CD4-positive, alpha-beta T cell treated with Interleukin-10 for 1 hour (primary cell): ENCODE measurements at regions not wholly inside any gene's neighbourhood (a gene's known extent, or its start where the extent isn't known, plus 50 kb on each side); places are given as distances from the start of the nearest gene placed in this dataset.

Experiments used
- DNase-seq: peaks from one replicate; pipeline ENCODE4 v3.0.0-alpha.2; 2020

DNA sequence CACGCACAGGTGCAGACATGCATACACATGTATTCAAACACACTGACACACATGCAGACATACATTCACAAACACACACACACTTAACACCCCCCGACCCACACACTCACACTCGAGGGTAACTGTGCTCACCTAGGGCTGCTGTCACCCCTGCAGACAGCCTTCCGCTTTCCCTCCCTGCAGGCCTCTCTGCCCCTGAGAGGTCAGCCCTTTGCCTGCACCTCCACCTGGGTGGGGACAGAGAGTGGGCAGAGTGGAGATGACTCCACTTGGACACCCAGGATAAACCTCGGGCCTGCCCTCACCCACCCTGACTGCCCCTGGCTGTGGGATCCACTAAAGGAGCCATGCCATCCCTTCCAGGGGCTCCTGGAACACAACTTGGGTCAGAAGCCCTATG lies 264.3 kb downstream of the PTPRU start:
- no peak for DNase-seq

DNA sequence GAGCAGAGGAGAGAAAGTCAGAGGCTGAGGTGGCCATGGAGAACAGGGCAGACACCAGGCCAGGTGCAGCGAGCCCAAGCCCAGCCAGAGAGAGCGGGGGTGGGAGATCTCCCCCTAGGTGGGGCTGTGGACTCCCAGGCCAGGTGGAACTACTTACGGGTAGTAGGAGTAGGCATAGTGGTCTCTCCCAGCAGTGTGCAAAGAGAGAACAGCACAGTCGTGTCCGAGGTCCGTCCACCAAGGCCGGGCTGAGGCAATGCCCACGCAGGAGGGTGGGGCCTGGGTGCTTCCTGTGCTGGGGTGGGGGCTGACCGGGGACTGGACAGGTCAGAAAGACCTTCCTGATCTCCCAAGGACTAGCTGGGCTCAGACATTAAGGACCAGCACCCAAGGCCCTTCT lies 263.7 kb downstream of the PTPRU start:
- no peak for DNase-seq

DNA sequence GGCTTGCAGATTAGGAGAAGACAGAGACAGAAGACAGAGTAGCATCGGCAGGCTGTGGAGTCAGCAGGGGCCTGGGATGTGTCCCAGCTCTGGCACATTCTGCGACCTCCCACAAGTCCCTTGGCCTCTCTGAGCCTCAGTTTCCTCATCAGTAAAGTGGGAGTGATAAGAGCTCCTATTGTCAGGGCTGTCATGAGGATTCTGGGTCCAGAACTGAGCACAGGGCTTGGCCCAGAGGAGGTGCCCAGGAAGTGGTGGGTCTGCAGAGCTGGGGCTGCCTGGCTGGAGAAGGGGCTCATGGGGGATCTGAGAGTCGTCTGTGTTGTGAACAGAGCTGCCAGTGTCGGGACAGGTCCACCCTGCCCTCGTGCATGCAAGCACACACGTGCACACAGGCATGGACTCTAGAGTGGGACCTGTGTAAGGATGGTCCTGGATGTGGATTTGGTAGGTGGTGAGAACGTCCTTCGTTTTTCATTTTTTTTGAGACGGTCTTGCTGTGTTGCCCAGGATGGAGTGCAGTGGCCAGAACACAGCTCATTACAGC lies 262.9 kb downstream of the PTPRU start:
- no peak for DNase-seq

DNA sequence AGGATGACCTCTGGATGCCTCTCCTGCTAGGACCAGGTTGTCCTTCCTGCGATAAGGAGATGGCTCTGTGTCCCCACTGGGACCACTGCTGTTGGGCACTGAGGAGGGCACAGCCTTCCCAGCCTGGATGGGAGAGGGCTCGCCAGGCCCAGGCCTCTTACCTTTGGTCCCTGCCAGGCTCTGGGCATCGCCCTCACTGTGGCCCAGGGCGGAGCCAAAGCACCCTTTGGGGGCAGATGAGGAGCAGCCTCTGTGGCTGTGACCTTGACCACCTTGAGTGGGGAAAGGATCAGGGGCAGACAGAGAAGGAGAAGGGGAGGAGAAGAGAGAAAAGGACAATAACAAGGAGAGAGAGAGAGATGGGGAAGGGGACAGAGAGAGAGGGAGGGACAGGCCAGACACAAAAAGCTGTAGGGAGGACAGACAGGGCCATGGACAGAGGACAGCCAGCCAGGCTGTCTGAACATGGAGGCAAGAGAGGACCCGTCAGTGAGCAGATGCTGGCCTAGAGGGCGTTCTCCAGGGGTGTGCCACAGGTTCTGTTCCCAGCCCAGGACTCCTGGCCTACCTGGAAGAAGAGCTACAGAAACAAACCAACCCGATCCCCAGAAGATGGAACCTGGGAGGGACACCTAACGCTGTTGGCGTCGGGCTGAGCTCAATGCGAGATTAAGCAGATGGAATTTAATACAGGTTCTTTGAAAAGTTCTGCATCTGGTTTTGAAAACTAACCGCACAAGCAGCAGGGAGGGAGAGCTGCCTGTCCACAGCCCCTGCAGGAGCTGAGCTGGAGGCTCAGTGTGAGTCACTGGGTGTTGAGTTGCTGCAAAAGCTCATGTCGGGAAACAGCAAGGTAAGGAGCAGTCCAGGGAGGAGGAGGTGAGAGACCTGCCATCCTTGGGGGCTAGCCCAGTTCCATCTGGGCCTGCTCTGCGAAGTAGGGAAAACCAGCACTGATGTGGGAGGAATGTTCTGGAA lies 262.1 kb downstream of the PTPRU start:
- DNase-seq, result no peak

DNA sequence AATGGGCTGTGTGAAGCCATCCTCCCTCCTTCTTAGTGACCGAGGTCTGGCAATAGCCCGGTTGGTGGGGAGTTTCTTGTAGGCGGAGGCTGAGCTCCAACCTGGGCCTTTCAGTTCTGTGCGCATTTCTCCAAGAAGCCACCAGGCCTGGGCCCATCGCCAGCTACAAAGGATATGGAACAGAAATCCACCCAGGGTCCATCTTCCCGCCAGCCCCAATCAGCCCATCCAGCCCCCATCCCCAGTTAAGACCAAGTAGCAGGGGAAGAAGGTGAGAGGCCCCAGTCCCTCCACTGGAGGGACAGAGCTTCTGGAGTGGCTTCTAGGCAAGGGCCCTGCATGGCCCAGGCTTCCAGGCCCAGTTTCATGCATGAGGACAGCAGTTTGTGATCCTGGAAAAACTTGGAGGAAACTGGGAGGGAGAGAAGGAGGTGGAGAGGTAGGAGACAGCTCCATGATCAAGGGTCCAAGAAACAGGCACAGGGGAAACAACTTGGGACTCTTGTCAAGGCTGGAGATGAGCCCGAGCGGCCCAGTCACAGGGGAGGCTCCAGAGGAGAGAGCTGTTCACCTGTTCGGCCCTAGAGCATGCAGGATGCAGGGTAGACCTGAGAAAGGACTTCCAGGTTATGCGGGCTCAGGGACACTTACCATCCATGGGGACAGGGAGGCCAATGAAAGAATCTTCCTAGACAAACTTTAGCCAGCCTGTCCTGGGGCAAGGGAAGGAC lies 261.2 kb downstream of the PTPRU start:
- DNase-seq, result no peak

DNA sequence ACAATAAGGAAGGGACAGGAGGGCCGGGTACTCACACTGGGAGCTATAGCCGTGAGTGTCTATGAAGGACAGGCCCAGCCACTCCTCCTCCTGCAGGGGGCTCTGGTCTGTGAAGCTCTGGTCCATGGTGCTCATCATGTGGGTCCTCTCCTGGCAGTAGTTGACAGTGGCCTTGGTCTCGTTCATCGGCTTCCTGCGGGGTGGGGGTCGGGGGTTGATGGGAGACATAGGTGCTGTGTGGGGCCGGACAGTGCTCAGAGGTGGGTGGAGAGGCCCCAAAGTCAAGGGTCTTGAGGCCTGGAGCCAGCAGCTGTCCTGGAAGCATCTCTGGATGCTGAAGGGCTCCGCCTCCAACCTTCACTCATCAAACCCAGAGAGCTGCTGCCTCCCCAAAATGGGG lies 260.4 kb downstream of the PTPRU start:
- no peak for DNase-seq

DNA sequence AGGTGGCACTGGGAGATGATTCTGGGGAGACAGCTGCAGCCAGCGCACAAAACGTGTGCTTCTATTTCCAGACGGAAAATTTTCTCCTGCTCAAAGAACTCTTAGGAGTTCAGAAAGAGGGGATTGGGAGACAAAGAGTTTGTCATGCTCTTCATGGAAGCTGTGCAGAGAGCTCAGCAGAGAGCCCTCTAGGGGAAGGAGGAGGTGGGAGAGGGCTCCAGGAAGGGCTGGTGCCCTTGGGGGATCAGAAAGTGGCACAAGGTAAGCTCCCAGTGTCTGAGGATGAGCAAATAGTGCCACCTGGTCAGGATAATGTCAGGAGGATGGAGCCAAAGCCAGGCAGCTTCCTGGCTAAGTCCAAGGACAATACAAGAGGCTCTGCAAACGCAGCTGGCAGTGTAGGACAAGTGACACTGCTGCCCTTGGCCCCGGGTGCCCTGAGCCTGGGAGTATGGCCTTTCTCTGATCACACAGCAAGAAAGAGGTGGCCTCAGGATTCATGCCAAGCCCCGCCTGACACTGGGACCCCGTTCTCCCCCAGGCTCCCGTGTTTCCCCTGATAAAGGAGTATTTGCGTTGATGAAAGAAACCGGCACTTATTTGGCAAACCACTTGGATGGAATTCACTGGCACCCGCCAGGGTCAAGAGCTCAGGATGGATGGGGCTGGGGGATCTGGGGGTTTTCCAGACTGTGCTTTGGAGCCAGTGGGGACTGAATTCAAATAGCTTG lies 254.0 kb downstream of the PTPRU start:
- DNase-seq, result no peak

DNA sequence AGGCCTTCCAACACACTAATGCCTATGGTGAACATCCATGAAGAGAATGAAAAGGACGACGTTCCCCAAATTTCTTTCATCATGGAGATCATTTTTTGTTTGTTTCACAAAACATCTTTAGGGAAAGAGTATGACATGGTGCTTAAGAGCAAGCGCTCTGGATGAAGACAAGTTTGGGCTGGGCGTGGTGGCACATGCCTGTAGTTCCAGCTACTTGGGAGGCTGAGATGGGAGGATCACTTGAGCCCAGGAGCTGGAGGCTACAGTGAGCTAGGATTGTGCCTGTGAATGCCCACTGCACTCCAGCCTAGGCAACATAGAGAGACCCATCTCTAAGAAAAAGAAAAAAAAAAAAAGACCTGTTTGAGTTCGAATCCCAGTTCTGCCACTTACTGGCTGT lies 253.1 kb downstream of the PTPRU start:
- no peak for DNase-seq

DNA sequence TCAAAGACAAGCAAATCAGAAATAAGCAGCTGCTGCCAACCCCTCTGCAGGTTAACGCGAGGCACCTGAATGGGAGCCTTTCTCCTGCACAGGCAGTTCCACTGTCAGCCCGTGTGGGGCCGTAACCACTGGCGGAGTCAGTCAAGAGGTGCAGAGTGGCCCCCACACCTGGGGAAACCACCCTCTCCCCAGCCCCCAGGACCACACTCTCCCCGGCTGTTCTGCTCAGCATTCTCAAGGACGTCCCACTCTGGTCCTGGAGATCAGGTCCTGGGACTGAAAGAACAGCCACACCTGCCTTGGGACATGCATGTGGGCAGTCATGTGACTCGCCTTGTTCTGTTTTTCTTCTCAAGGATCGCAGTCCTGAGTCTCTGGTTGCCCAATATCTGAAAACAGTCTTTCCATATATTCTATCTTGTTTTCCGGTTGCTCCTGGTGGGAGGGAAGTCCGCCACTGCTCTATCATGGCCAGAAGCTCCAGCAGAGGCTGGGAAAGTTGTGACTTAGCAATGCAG lies 252.5 kb downstream of the PTPRU start:
- no peak for DNase-seq

DNA sequence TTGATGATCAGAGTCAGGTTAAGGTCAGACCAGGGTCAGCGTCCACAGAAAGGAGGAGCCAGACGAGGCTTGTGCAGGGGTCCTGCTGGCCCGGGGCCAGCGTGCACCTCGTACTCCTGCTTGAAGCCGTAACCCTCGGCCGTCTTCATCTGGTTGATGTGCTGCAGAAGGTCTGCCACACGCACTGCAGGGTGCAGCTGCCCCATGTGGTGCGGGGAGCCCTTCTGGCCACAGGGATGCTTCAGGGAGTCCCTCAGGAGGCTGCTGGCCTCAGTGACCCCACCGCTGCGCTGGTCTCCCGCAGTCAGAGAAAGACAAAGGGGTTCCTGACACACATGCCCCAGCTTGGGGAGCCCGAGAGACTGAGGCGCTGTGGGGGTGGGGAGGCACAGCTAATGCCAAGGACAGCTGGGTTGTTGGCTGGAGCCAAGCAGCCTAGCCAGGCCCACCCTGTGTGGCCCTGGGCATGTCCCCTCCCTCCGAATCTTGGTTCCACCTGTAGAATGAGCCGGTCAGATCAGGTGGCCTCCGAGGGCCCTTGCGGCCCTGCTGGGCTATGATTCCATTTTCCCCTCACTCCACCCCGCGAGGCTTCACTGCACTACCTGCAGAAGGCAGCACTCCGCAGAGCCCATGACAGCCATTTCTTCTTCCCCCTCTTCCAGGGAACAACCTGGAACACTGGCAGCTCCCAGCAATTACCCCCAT lies 251.9 kb downstream of the PTPRU start:
- no peak for DNase-seq

DNA sequence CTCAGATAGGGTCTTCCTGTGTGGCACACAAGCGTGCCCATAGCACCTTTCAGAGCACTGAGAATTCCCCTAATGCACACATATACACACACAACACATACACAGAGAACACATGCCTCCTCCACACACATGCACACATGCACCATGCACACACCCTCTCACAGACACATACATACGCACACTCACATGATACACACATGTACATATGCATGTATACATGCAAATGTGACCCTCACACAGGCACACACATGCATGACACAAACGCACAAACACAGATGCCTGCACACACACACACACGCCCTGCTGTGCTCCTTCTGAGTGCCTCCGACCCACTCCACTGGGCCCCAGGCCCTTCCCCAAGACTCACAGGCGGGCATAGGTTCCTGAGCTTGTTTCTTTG lies 251.0 kb downstream of the PTPRU start:
- DNase-seq, result no peak

DNA sequence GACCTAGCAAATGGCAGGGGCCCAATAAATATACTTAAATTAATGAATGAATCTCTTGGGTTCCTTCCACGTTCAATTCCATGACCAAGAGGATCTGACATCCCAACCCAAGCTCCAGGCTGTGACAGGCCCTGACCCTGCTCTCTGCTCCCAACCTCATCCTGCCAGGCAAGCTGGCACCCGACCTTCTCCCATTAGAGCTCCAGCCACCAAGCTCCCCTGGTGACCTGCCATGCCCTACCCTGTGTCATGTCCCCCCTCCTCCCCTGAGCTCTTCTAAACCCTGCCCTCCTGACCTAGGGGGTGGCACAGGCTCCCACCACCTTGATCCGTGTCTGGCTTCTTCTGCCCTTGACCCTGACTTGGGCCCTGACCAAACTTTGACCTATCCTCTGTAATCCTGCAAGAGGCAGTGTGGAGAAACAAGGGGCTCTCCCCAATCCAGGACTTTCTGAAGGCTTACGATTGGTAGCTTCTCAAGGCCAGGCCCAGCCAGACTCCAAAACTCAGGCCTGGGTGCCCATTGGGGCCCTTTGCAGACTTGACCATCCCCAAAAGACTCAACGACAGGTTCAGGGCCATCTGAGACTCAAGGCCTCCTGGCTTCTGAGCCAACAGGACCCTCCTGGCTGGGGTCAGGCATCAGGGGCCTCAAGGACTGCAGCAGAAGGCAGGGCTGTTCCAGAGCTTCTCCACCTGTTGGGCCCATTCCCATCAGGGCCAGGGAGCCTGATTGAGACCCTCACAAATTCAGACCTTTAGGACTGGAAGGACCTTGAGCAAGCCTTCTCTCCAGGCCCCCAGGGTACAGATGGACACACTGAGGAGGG lies 249.0 kb downstream of the PTPRU start:
- no peak for DNase-seq

DNA sequence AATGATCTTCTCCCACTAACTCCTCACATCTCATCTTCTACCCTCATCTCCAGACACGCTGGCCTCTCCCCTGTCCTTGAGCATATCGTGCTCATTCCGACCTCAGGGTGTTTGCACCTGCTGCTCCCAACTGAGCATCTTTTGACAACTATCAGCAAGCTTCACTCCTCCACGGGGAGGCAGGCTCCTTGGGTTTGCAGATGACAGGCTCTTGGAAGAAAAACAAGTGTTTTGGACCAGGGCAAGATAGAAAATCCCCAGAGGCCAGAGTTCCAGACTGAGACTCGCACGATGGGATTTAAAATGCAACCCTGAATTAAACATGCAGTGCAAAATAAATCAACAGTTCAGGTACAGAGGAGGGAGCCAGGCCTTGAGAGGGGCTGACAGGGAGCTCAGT lies 246.7 kb downstream of the PTPRU start:
- no peak for DNase-seq

DNA sequence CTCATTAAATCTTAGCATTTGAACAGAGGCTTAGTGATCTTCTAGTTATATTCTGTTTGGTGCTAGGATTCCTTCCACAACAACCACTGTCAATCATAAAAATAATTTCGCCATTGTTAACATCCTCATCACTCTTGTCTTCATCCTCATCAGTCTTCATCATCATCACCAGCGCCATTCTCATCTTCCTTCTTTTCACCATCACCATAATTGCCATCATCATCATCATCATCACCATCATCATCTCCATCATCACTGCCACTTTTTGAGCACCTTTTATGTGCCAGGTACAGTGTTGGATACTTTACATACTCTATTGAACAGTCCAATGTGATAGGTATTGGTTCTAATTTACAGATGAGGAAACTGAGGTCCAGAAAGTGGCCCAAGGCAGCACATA lies 245.7 kb downstream of the PTPRU start:
- DNase-seq, result no peak

DNA sequence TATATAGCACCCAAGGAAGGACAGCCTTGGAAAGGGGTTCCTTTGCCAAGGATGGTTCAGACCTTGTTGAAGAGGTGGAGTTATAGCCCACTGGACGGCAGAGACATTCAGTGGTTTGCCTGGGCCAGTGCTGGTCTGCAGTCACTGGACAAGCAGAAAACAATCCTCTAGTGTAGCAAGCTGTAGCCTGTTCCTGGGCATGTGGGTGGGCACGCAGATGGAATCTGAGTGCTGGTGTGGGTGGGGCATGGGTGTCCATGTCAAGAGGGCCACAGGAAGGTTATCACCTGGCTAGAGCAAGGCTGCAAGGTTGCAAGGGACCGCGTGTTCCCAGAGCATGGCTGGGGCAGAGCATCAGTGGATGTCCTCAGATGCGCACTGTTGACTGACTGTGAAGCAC lies 244.7 kb downstream of the PTPRU start:
- DNase-seq, result no peak

DNA sequence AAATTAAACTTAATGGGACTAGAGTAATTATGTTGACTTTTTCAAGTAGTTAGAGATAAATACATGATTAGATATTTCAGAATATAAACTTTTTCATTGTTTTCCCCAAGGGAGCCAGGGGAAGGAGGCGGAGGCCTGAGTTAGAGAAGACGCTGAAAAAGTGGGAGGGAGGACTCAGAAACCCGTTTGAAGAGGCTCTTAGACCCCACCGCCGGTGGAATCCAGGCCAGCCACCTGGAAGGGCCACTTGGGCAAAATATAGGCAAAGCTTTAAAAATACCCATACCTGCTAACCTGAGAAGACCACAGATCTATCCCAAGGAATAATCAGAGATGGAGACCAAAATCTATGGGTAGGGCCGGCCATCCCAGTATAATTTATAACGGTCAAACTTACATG lies 242.6 kb downstream of the PTPRU start:
- DNase-seq, result no peak

DNA sequence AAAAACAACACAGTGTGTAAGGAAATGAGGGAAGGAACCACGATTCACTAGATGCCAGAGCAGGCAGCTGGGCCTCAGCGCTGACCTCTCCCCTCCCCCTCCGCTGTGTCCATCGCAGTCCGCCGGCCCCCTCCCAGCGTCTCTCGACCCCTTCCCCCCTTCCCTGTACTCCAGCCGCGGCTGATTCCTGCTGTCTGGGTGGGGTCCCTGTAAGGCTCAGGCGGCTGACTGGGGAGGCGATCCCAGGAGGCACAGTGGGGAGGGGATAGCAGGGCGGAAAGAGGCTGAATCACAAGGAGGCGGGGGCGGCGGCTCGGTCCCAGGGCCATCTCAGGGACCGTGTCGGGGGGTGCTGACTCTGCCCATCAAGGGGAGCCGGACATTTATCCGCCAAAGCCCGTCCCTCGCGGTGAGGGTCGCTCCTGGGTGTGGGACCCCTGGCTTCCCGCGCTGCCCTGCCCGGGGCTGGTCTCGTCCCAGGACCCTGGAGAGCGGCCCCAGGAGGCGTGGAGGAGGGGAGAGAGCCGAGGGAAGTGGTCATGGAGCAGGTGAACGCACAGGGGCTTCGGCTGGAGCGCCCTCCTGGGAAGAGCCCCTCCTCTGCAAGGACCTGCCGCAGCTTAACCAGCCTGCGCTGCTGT lies 241.9 kb downstream of the PTPRU start:
- no peak for DNase-seq

DNA sequence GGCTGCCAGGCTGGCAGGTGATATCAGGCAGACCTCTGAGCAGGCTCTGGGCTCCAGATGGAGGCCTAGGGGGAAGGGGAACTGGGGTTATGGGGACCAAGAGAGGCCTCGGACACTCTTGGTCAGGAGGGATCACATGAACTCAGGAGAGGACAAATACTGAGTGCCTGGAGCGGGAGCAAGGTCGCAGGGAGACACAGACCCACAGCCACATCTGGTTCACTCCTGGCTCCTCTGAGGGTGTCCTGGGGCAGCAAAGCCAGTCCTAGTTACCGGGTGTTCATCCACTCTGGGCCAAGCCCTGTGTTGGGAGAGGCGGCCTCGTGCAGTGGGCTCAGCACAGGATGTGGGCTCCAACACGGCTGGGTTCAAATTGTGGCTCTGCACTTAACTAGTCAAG lies 239.0 kb downstream of the PTPRU start:
- no peak for DNase-seq

DNA sequence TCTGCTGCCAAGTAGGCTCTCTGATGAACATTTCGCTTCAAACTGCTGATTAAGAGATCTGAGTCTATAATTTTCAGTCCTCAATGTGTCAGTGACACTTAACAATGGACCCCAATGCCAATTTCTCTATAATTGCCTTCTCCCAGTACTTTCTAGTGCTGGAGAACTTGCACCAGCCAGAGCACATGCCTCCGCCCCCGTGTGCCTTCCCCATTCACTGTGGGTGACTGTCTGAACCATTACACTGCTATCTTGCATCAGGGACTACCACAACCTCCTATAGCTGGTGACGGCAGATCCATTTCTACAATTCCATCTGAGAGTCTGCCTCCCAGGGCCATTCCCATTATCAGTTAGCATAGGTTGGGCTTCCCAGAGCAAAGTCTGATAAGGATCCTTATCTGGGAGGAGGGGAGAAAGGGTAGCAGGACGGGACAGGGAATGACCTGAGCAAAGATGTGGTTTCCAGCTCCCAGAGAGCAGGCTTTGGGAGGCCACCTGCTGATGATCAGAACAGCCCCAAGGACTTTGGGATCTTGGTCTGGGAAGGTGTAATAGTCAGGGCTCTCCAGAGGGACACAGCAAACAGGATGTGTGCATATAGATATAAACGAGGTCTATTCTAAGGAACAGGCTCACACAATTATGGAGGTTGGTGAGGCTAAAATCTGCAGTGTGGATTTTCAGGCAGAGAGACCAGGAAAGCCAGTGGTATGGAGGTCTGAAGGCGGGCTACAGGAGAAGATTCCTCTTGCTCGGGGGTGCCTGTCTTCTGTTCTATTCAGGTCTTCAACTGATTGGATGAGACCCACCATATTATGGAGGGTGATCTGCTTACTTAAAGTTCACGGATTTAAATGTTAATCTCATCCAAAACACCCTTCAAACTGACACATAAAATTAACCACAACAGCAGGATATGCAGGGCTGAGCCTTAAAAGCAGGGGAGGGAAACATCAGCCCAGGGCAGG lies 238.2 kb downstream of the PTPRU start:
- DNase-seq, result no peak
